ENCODE measurements at regions not wholly inside any gene's neighbourhood (a gene's known extent, or its start where the extent isn't known, plus 50 kb on each side); places are given as distances from the start of the nearest gene placed in this dataset.

- no peak overlapping the region for H3K4me3 ChIP-seq (ENCODE audit: low read depth, low read length, poor library complexity, severe bottlenecking)
- no peaks in the 10 kb centered on the region for H3K36me3 ChIP-seq (ENCODE audit: insufficient read depth, low read length, poor library complexity, severe bottlenecking)
- no peaks in the 10 kb centered on the region for H3K9me3 ChIP-seq (ENCODE audit: low read depth, low read length, poor library complexity, severe bottlenecking)
- POLR2A ChIA-PET (ENCODE audit: low non-redundant PET): no interaction called here
- TF ChIP-seq EZH2 (IDR thresholded peaks at IDR 0.05; ENCODE audit: borderline replicate concordance, low read depth, low read length, poor library complexity, severe bottlenecking) (no peak), CTCF (conservative IDR thresholded peaks at IDR 0.05; ENCODE audit: low read depth, low read length) (no peak)
- H3K27me3 ChIP-seq (replicated peaks; ENCODE audit: insufficient read depth, low read depth, low read length, poor library complexity): no peaks in the 10 kb centered on the region
- no peaks in the 10 kb centered on the region for H3K4me1 ChIP-seq (ENCODE audit: insufficient read depth, low read length, poor library complexity, severe bottlenecking)
- no peak overlapping the region for H3K27ac ChIP-seq (ENCODE audit: low read depth, low read length, poor library complexity, severe bottlenecking)
- CTCF ChIA-PET: no interaction called here
- intact Hi-C loops (cut with micrococcal nuclease; ENCODE audit: unreplicated experiment): no loop called here
- DNase-seq (ENCODE audit: low spot score): no peak
- BruUV-seq (replicated peaks): no TSS peak
Observed at GRCh38 chr2:147789287-147789686, 55.5 kb upstream of the ACVR2A start.

GRCh38 chr2:147782141-147782930 lies 62.5 kb upstream of the ACVR2A start:
- H3K4me1 ChIP-seq (ENCODE audit: insufficient read depth, low read length, poor library complexity, severe bottlenecking): no peaks in the 10 kb centered on the region
- CTCF ChIA-PET: no interaction called here
- no TSS peak for BruUV-seq (replicated peaks)
- DNase-seq (ENCODE audit: low spot score): no peak
- H3K9me3 ChIP-seq (ENCODE audit: low read depth, low read length, poor library complexity, severe bottlenecking): no peaks in the 10 kb centered on the region
- H3K27ac ChIP-seq (ENCODE audit: low read depth, low read length, poor library complexity, severe bottlenecking): no peak overlapping the region
- POLR2A ChIA-PET (ENCODE audit: low non-redundant PET): no interaction called here
- H3K4me3 ChIP-seq (ENCODE audit: low read depth, low read length, poor library complexity, severe bottlenecking): no peak overlapping the region
- no peaks in the 10 kb centered on the region for H3K36me3 ChIP-seq (ENCODE audit: insufficient read depth, low read length, poor library complexity, severe bottlenecking)
- TF ChIP-seq EZH2 (IDR thresholded peaks at IDR 0.05; ENCODE audit: borderline replicate concordance, low read depth, low read length, poor library complexity, severe bottlenecking) (no peak), CTCF (conservative IDR thresholded peaks at IDR 0.05; ENCODE audit: low read depth, low read length) (no peak)
- intact Hi-C loops (cut with micrococcal nuclease; ENCODE audit: unreplicated experiment): no loop called here
- no peaks in the 10 kb centered on the region for H3K27me3 ChIP-seq (replicated peaks; ENCODE audit: insufficient read depth, low read depth, low read length, poor library complexity)

DNA sequence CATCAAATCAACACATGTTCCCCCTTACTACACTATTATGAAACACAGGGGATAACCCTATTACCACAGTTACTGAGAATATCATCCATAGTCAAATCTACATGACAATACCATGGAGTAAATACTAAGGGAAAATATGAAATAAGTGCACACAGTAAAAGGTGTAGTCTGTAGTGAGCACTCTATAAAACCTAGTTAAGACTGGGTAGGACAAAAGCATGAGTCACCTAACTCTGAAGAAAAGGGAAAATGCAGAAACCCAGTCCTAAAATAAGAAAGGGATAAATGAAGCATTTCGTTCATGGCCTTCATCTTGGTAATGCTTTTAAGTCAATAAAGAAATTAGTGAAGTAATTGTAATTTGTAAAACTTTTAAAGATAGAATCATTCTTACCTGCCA lies 65.4 kb upstream of the ACVR2A start:
- Histone ChIP-seq H3K4me3 (ENCODE audit: low read depth, low read length, poor library complexity, severe bottlenecking) (no peak overlapping the region), H3K4me1 (ENCODE audit: insufficient read depth, low read length, poor library complexity, severe bottlenecking) (no peaks in the 10 kb centered on the region), H3K27me3 (replicated peaks; ENCODE audit: insufficient read depth, low read depth, low read length, poor library complexity) (no peaks in the 10 kb centered on the region), H3K27ac (ENCODE audit: low read depth, low read length, poor library complexity, severe bottlenecking) (no peak overlapping the region), H3K36me3 (ENCODE audit: insufficient read depth, low read length, poor library complexity, severe bottlenecking) (no peaks in the 10 kb centered on the region), H3K9me3 (ENCODE audit: low read depth, low read length, poor library complexity, severe bottlenecking) (no peaks in the 10 kb centered on the region)
- CTCF ChIA-PET: no interaction called here
- intact Hi-C loops (cut with micrococcal nuclease; ENCODE audit: unreplicated experiment): no loop called here
- no peak for TF ChIP-seq CTCF (conservative IDR thresholded peaks at IDR 0.05; ENCODE audit: low read depth, low read length)
- no peak for TF ChIP-seq EZH2 (IDR thresholded peaks at IDR 0.05; ENCODE audit: borderline replicate concordance, low read depth, low read length, poor library complexity, severe bottlenecking)
- DNase-seq (ENCODE audit: low spot score): no peak
- POLR2A ChIA-PET (ENCODE audit: low non-redundant PET): no interaction called here
- no TSS peak for BruUV-seq (replicated peaks)
